CD14-positive monocyte (primary cell): ENCODE measurements at regions not wholly inside any gene's neighbourhood (a gene's known extent, or its start where the extent isn't known, plus 50 kb on each side); places are given as distances from the start of the nearest gene placed in this dataset.

ENCODE experiments used
- DNase-seq, 3 donors: peaks; one replicate each; pipeline ENCODE4 v3.0.0-alpha.2; 2011 to 2022
- H2AFZ ChIP-seq: 2 replicates; pipeline ENCODE4 v1.6.0; 2012; ENCODE audit warnings: mild to moderate bottlenecking, low read depth, low read length, inconsistent platforms; ENCODE audit not compliant: insufficient read depth, poor library complexity, severe bottlenecking
- H3K27ac ChIP-seq, 2 donors: 1 replicate in 1 of 2; 2 replicates in 1 of 2; pipeline ENCODE4 v1.5.1; 2012 to 2013; ENCODE audit warnings: low read length in 2 of 2, control low read depth in 1 of 2, inconsistent platforms in 1 of 2, low read depth in 1 of 2, mild to moderate bottlenecking in 1 of 2
- H3K27me3 ChIP-seq, 2 donors: one replicate each; pipeline versions ENCODE4 v1.6.0 to v1.6.1; 2011 to 2013; ENCODE audit warnings: low read length in 2 of 2; ENCODE audit not compliant: control insufficient read depth in 2 of 2, insufficient read depth in 2 of 2
- H3K36me3 ChIP-seq, 2 donors: replicated peaks in 1 of 2; 1 replicate in 1 of 2; 2 replicates in 1 of 2; pipeline versions ENCODE4 v1.5.1 to v1.6.1; 2012 to 2013; ENCODE audit warnings: low read length in 2 of 2, control low read depth in 1 of 2, inconsistent platforms in 1 of 2, mild to moderate bottlenecking in 1 of 2; ENCODE audit not compliant: insufficient read depth in 2 of 2, control insufficient read depth in 1 of 2
- H3K4me1 ChIP-seq, 2 donors: 1 replicate in 1 of 2; 2 replicates in 1 of 2; pipeline versions ENCODE4 v1.5.1 to v1.6.1; 2012 to 2013; ENCODE audit warnings: low read length in 2 of 2, control low read depth in 1 of 2, inconsistent platforms in 1 of 2, mild to moderate bottlenecking in 1 of 2, moderate library complexity in 1 of 2; ENCODE audit not compliant: insufficient read depth in 2 of 2, control insufficient read depth in 1 of 2
- H3K4me2 ChIP-seq: replicated peaks from 2 replicates; pipeline ENCODE3; 2012; ENCODE audit warnings: low read length, moderate library complexity, mild to moderate bottlenecking; ENCODE audit not compliant: poor library complexity, severe bottlenecking; ENCODE audit errors: extremely low read depth
- H3K4me3 ChIP-seq, 3 experiments: fragments of 200-600 bp in 1 of 3; sonication (generic) in 1 of 3; replicated peaks in 1 of 3; 1 replicate in 2 of 3; 2 replicates in 1 of 3; pipeline ENCODE4 v1.5.1; 2011 to 2013; ENCODE audit warnings: low read length in 3 of 3, mild to moderate bottlenecking in 3 of 3, control low read depth in 2 of 3, low read depth in 2 of 3, inconsistent platforms in 1 of 3, moderate library complexity in 1 of 3
- H3K79me2 ChIP-seq: 2 replicates; pipeline ENCODE4 v1.6.0; 2012; ENCODE audit warnings: mild to moderate bottlenecking, control low read depth, inconsistent platforms, low read length, moderate library complexity; ENCODE audit not compliant: insufficient read depth
- H3K9ac ChIP-seq: 2 replicates; pipeline ENCODE4 v1.6.0; 2017; ENCODE audit warnings: low read length, mild to moderate bottlenecking; ENCODE audit not compliant: insufficient read depth, poor library complexity, severe bottlenecking
- H3K9me3 ChIP-seq, 2 donors: replicated peaks in 1 of 2; 1 replicate in 1 of 2; 2 replicates in 1 of 2; pipeline versions ENCODE4 v1.5.1 to v1.6.1; 2012 to 2013; ENCODE audit warnings: low read length in 2 of 2, control low read depth in 1 of 2; ENCODE audit not compliant: control insufficient read depth in 1 of 2, insufficient read depth in 1 of 2
- H4K20me1 ChIP-seq: 2 replicates; pipeline ENCODE4 v1.6.0; 2012; ENCODE audit warnings: mild to moderate bottlenecking, low read length, control low read depth, moderate library complexity; ENCODE audit not compliant: insufficient read depth
- H3K27ac Mint-ChIP-seq, 7 donors: one replicate each; pipeline ENCODE4 v1.8.0; 2020; ENCODE audit warnings: mild to moderate bottlenecking in 7 of 7, mixed read lengths in 7 of 7, moderate library complexity in 6 of 7, inconsistent platforms in 2 of 7
- H3K27me3 Mint-ChIP-seq, 3 donors: one replicate each; pipeline ENCODE4 v1.8.0; 2021 to 2022; ENCODE audit warnings: low read depth in 3 of 3, mild to moderate bottlenecking in 3 of 3, mixed read lengths in 3 of 3, moderate library complexity in 3 of 3, inconsistent platforms in 1 of 3
- H3K36me3 Mint-ChIP-seq, 2 donors: one replicate each; pipeline ENCODE4 v1.8.0; 2020; ENCODE audit warnings: mixed read lengths in 2 of 2, inconsistent platforms in 1 of 2, mild to moderate bottlenecking in 1 of 2
- H3K4me1 Mint-ChIP-seq: one replicate; pipeline ENCODE4 v1.8.0; 2020; ENCODE audit warnings: mild to moderate bottlenecking, mixed read lengths
- H3K4me3 Mint-ChIP-seq, 2 donors: one replicate each; pipeline ENCODE4 v1.8.0; 2020; ENCODE audit warnings: mild to moderate bottlenecking in 2 of 2, mixed read lengths in 2 of 2, moderate library complexity in 1 of 2
- H3K9me3 Mint-ChIP-seq, 7 donors: one replicate each; pipeline ENCODE4 v1.8.0; 2020 to 2022; ENCODE audit warnings: mixed read lengths in 7 of 7, mild to moderate bottlenecking in 6 of 7, moderate library complexity in 6 of 7, inconsistent platforms in 2 of 7
- CTCF ChIP-seq: fragments of 200-600 bp; IDR thresholded peaks from one replicate; pipeline ENCODE4 v1.8.0; 2022; ENCODE audit warnings: antibody characterized with exemption, mild to moderate bottlenecking
- WGBS: methylation state at CpG from one replicate; pipeline ENCODE4 v1.1.5; 2013; ENCODE audit warnings: missing lambda C conversion rate; ENCODE audit not compliant: insufficient coverage; 5-methylcytosine and 5-hydroxymethylcytosine counted together
- intact Hi-C, 2 donors: fragments of 100-400 bp; cut with micrococcal nuclease; formaldehyde crosslinking; loops; one replicate each; pipeline versions ENCODE4 v1.15.0 to v1.15.1; 2023

- no peak overlapping the region for H3K27ac ChIP-seq
- WGBS, result 86% methylated on average over 1 of the region's 3 CpGs
- H3K36me3 Mint-ChIP-seq, result no peaks in the 10 kb centered on the region
- no peaks in the 10 kb centered on the region for H3K4me1 ChIP-seq
- no peaks in the 10 kb centered on the region for H3K79me2 ChIP-seq
- no peaks in the 10 kb centered on the region for H3K4me1 Mint-ChIP-seq
- no peak overlapping the region for H3K4me3 ChIP-seq
- TF ChIP-seq CTCF, result no peak
- DNase-seq, result no peak
- no peaks in the 10 kb centered on the region for H4K20me1 ChIP-seq
- H3K9me3 Mint-ChIP-seq, result peaks cover 0 to 5% (median 2%) of the 10 kb centered on the region in 7 donors
- no peak overlapping the region for H3K4me2 ChIP-seq
- no peak overlapping the region for H3K9ac ChIP-seq
- H3K4me3 Mint-ChIP-seq, result no peak overlapping the region
- H3K27me3 Mint-ChIP-seq, result no peaks in the 10 kb centered on the region
- intact Hi-C loops, result no loop called here
- H3K27me3 ChIP-seq, result no peaks in the 10 kb centered on the region
- H2AFZ ChIP-seq, result no peak overlapping the region
- no peaks in the 10 kb centered on the region for H3K36me3 ChIP-seq
- no peaks in the 10 kb centered on the region for H3K9me3 ChIP-seq
- H3K27ac Mint-ChIP-seq, result no peak overlapping the region
Measured at GRCh38 chr13:88617176-88617575, 946.0 kb downstream of the SLITRK5 start.

GRCh38 chr13:88622362-88622973 is 951.3 kb downstream of the SLITRK5 start:
- Histone ChIP-seq H3K27ac (no peak overlapping the region), H3K4me2 (no peak overlapping the region), H4K20me1 (no peaks in the 10 kb centered on the region), H3K4me3 (no peak overlapping the region), H3K79me2 (no peaks in the 10 kb centered on the region), H3K27me3 (no peaks in the 10 kb centered on the region), H3K9ac (no peak overlapping the region), H3K9me3 (peaks cover 0 to 6% of the 10 kb centered on the region in 2 donors), H3K4me1 (no peaks in the 10 kb centered on the region), H2AFZ (no peak overlapping the region), H3K36me3 (no peaks in the 10 kb centered on the region)
- WGBS, result no CpG with 5 or more reads among the region's 2 CpGs
- TF ChIP-seq CTCF, result no peak
- no peak overlapping the region for H3K27ac Mint-ChIP-seq
- no peak overlapping the region for H3K4me3 Mint-ChIP-seq
- no peak for DNase-seq
- H3K36me3 Mint-ChIP-seq, result no peaks in the 10 kb centered on the region
- intact Hi-C loops, result no loop called here
- peaks cover 0 to 1% (median 0%) of the 10 kb centered on the region in 3 donors for H3K27me3 Mint-ChIP-seq
- H3K9me3 Mint-ChIP-seq, result peaks cover 0 to 16% (median 5%) of the 10 kb centered on the region in 7 donors
- no peaks in the 10 kb centered on the region for H3K4me1 Mint-ChIP-seq
